Common myeloid progenitor, CD34-positive (primary cell): ENCODE measurements at regions not wholly inside any gene's neighbourhood (a gene's known extent, or its start where the extent isn't known, plus 50 kb on each side); places are given as distances from the start of the nearest gene placed in this dataset.

Experiments
- CTCF ChIA-PET: fragments of 350-600 bp; sonication (Branson Sonifier 250); formaldehyde crosslinking; loops from one replicate; lab custom pipeline; 2021; ENCODE audit warnings: antibody characterized with exemption; lab: Charles Lee
- POLR2A ChIA-PET: fragments of 350-600 bp; sonication (Branson Sonifier 250); formaldehyde crosslinking; loops from one replicate; lab custom pipeline; 2021; ENCODE audit warnings: antibody characterized with exemption; lab: Charles Lee
- DNase-seq, 3 donors: peaks; one replicate each; pipeline versions ENCODE4 v3.0.0 to v3.0.0-alpha.2; 2013
- H3K27ac ChIP-seq, 2 experiments: 1 replicate in 1 of 2; 2 replicates in 1 of 2; pipeline ENCODE4 v1.7.0; 2013; ENCODE audit warnings: inconsistent platforms in 2 of 2, low read length in 2 of 2, mild to moderate bottlenecking in 2 of 2, low read depth in 1 of 2, moderate library complexity in 1 of 2; ENCODE audit not compliant: severe bottlenecking in 2 of 2, insufficient read depth in 1 of 2, poor library complexity in 1 of 2
- H3K27me3 ChIP-seq, 5 experiments: replicated peaks in 2 of 5; 1 replicate in 3 of 5; 2 replicates in 2 of 5; pipeline versions ENCODE4 v1.6.1 to v1.7.0; 2013; ENCODE audit warnings: low read length in 4 of 5, mild to moderate bottlenecking in 2 of 5, moderate library complexity in 2 of 5, inconsistent platforms in 1 of 5; ENCODE audit not compliant: insufficient read depth in 5 of 5, control insufficient read depth in 4 of 5
- H3K36me3 ChIP-seq, 4 experiments: 1 replicate in 2 of 4; 2 replicates in 2 of 4; pipeline versions ENCODE4 v1.6.1 to v1.7.0; 2013; ENCODE audit warnings: low read length in 3 of 4, control low read depth in 1 of 4, mild to moderate bottlenecking in 1 of 4; ENCODE audit not compliant: control insufficient read depth in 4 of 4, insufficient read depth in 4 of 4
- H3K4me1 ChIP-seq, 4 experiments: 1 replicate in 3 of 4; 2 replicates in 1 of 4; pipeline versions ENCODE4 v1.6.1 to v1.7.1; 2013; ENCODE audit warnings: low read length in 3 of 4, mild to moderate bottlenecking in 3 of 4, control low read depth in 1 of 4, inconsistent platforms in 1 of 4, moderate library complexity in 1 of 4; ENCODE audit not compliant: control insufficient read depth in 4 of 4, insufficient read depth in 4 of 4; ENCODE audit errors: control extremely low read depth in 1 of 4
- H3K4me3 ChIP-seq, 7 experiments: 1 replicate in 4 of 7; 2 replicates in 3 of 7; pipeline versions ENCODE4 v1.5.1 to v1.7.0; 2013; ENCODE audit warnings: mild to moderate bottlenecking in 7 of 7, low read length in 6 of 7, moderate library complexity in 6 of 7, inconsistent platforms in 2 of 7, low read depth in 2 of 7, control low read depth in 1 of 7; ENCODE audit not compliant: insufficient read depth in 4 of 7, control insufficient read depth in 1 of 7; ENCODE audit errors: extremely low read depth in 1 of 7
- H3K9me3 ChIP-seq, 5 experiments: 1 replicate in 4 of 5; 2 replicates in 1 of 5; pipeline versions ENCODE4 v1.6.1 to v1.7.1; 2013; ENCODE audit warnings: low read length in 4 of 5, mild to moderate bottlenecking in 2 of 5, inconsistent platforms in 1 of 5, low read depth in 1 of 5, moderate library complexity in 1 of 5; ENCODE audit not compliant: control insufficient read depth in 4 of 5, insufficient read depth in 2 of 5; ENCODE audit errors: control extremely low read depth in 1 of 5
- WGBS: methylation state at CpG from one replicate; pipeline ENCODE4 v1.1.5; 2013; ENCODE audit not compliant: insufficient coverage; 5-methylcytosine and 5-hydroxymethylcytosine counted together

GRCh38 chr1:115560027-115560426 lies 81.7 kb upstream of the VANGL1 start:
- Histone ChIP-seq H3K27ac (no peak overlapping the region), H3K27me3 (peaks cover 0 to 15% (median 0%) of the 10 kb centered on the region in 5 experiments), H3K4me3 (no peak overlapping the region), H3K4me1 (no peaks in the 10 kb centered on the region), H3K36me3 (no peaks in the 10 kb centered on the region), H3K9me3 (peaks cover 0 to 14% (median 0%) of the 10 kb centered on the region in 5 experiments)
- POLR2A ChIA-PET = no interaction called here
- WGBS = 100% methylated on average over 1 of the region's 7 CpGs
- CTCF ChIA-PET = interaction anchor here (1.7 kb wide), 1 partner anchor 33 kb away, joined by 3 read pairs; no protein-coding TSS in a partner anchor
- no peak for DNase-seq

- Histone ChIP-seq H3K4me3 (no peak overlapping the region), H3K9me3 (peaks cover 0 to 4% (median 0%) of the 10 kb centered on the region in 5 experiments), H3K27ac (no peak overlapping the region), H3K27me3 (peaks cover 0 to 1% (median 0%) of the 10 kb centered on the region in 5 experiments), H3K4me1 (no peaks in the 10 kb centered on the region), H3K36me3 (no peaks in the 10 kb centered on the region)
- DNase-seq = no peak
- CTCF ChIA-PET = interaction anchor here (1.7 kb wide), 1 partner anchor 35 kb away, joined by 3 read pairs; no protein-coding TSS in a partner anchor
- WGBS = 100% methylated on average over 2 of the region's 2 CpGs
- POLR2A ChIA-PET = no interaction called here
Observed at GRCh38 chr1:115558275-115558674, 83.5 kb upstream of the VANGL1 start.

- ChIA-PET POLR2A (no interaction called here), CTCF (no interaction called here)
- WGBS = no CpG with 5 or more reads among the region's 1 CpG
- peaks cover 0 to 3% (median 0%) of the 10 kb centered on the region in 5 experiments for H3K27me3 ChIP-seq
- peaks cover 0 to 3% (median 0%) of the 10 kb centered on the region in 5 experiments for H3K9me3 ChIP-seq
- H3K36me3 ChIP-seq = no peaks in the 10 kb centered on the region
- H3K4me3 ChIP-seq = no peak overlapping the region
- no peak overlapping the region for H3K27ac ChIP-seq
- no peaks in the 10 kb centered on the region for H3K4me1 ChIP-seq
- no peak for DNase-seq
Observed at GRCh38 chr1:115557715-115558114, 84.1 kb upstream of the VANGL1 start.

GRCh38 chr1:115556236-115556635 lies 85.5 kb upstream of the VANGL1 start:
- no peaks in the 10 kb centered on the region for H3K4me1 ChIP-seq
- ChIA-PET POLR2A (no interaction called here), CTCF (no interaction called here)
- WGBS = 100% methylated on average over 1 of the region's 1 CpG
- peaks cover 0 to 3% (median 0%) of the 10 kb centered on the region in 5 experiments for H3K27me3 ChIP-seq
- no peak overlapping the region for H3K4me3 ChIP-seq
- H3K36me3 ChIP-seq = no peaks in the 10 kb centered on the region
- H3K27ac ChIP-seq = no peak overlapping the region
- DNase-seq = no peak
- no peaks in the 10 kb centered on the region for H3K9me3 ChIP-seq

GRCh38 chr1:115555446-115555845 lies 86.3 kb upstream of the VANGL1 start:
- 100% methylated on average over 1 of the region's 2 CpGs for WGBS
- no peak overlapping the region for H3K27ac ChIP-seq
- no peak for DNase-seq
- H3K27me3 ChIP-seq = peaks cover 0 to 3% (median 0%) of the 10 kb centered on the region in 5 experiments
- POLR2A ChIA-PET = no interaction called here
- no peaks in the 10 kb centered on the region for H3K9me3 ChIP-seq
- CTCF ChIA-PET = interaction anchor here (1.0 to 1.1 kb wide), 2 partner anchors 9 to 10 kb away, joined by 3 read pairs; no protein-coding TSS in a partner anchor
- no peaks in the 10 kb centered on the region for H3K4me1 ChIP-seq
- no peaks in the 10 kb centered on the region for H3K36me3 ChIP-seq
- no peak overlapping the region for H3K4me3 ChIP-seq

- H3K4me1 ChIP-seq = peaks cover 0 to 6% (median under 1%) of the 10 kb centered on the region in 4 experiments
- no peak overlapping the region for H3K27ac ChIP-seq
- no peaks in the 10 kb centered on the region for H3K36me3 ChIP-seq
- POLR2A ChIA-PET = no interaction called here
- WGBS = 26% methylated on average over 4 of the region's 6 CpGs
- H3K4me3 ChIP-seq = no peak overlapping the region
- CTCF ChIA-PET = no interaction called here
- no peaks in the 10 kb centered on the region for H3K27me3 ChIP-seq
- peak; percentile 10 to 68 (median 40) for DNase-seq
- no peaks in the 10 kb centered on the region for H3K9me3 ChIP-seq
Observed at GRCh38 chr1:115547696-115548095, 94.1 kb upstream of the VANGL1 start.

GRCh38 chr1:115546846-115547245 lies 94.9 kb upstream of the VANGL1 start:
- H3K27me3 ChIP-seq = no peaks in the 10 kb centered on the region
- no peak overlapping the region for H3K27ac ChIP-seq
- 100% methylated on average over 1 of the region's 2 CpGs for WGBS
- ChIA-PET POLR2A (no interaction called here), CTCF (interaction anchor here (1.1 kb wide), 1 partner anchor 45 kb away, joined by 3 read pairs; no protein-coding TSS in a partner anchor)
- no peaks in the 10 kb centered on the region for H3K36me3 ChIP-seq
- no peak for DNase-seq
- peaks cover 0 to 6% (median under 1%) of the 10 kb centered on the region in 4 experiments for H3K4me1 ChIP-seq
- H3K9me3 ChIP-seq = no peaks in the 10 kb centered on the region
- no peak overlapping the region for H3K4me3 ChIP-seq
